AG04449 (cell line): ENCODE measurements at regions not wholly inside any gene's neighbourhood (a gene's known extent, or its start where the extent isn't known, plus 50 kb on each side); places are given as distances from the start of the nearest gene placed in this dataset.

ENCODE experiments used
- CTCF ChIA-PET: fragments of 350-600 bp; formaldehyde crosslinking; extraction: SDS; loops from one replicate; lab custom pipeline; 2021; ENCODE audit warnings: antibody characterized with exemption; lab: Yijun Ruan, JAX
- POLR2A ChIA-PET: fragments of 400-600, 350-600 bp; formaldehyde crosslinking; extraction: SDS; loops from one replicate; lab custom pipeline; 2020; ENCODE audit warnings: antibody characterized with exemption, inconsistent platforms; lab: Yijun Ruan, JAX
- DNase-seq: peaks from one replicate; pipeline ENCODE4 v3.0.0-alpha.2; 2010; ENCODE audit warnings: low read depth, low spot score
- H3K4me3 ChIP-seq: 2 replicates; pipeline ENCODE4 v1.5.1; 2011; ENCODE audit warnings: low read depth, mild to moderate bottlenecking, control low read depth, low read length
- TF ChIP-seq, protein P1 (sequence below): IDR thresholded peaks from one replicate; pipeline ENCODE4 v1.5.1; 2011; ENCODE audit warnings: mild to moderate bottlenecking, moderate library complexity, low read length, control low read depth, inconsistent platforms; ENCODE audit not compliant: insufficient read depth; ENCODE audit errors: missing control alignments

GRCh38 chr21:16004523-16004922 lies 274.7 kb downstream of the USP25 start:
- no peak overlapping the region for H3K4me3 ChIP-seq
- POLR2A ChIA-PET = no interaction called here

GRCh38 chr21:16005996-16006395 lies 276.2 kb downstream of the USP25 start:
- H3K4me3 ChIP-seq = no peak overlapping the region
- CTCF ChIA-PET = interaction anchor here (1.3 to 5.9 kb wide), 3 partner anchors 11 to 324 kb away, joined by 3 to 59 read pairs (median 3); no protein-coding TSS in a partner anchor
- DNase-seq = no peak
- TF ChIP-seq, protein P1, sequence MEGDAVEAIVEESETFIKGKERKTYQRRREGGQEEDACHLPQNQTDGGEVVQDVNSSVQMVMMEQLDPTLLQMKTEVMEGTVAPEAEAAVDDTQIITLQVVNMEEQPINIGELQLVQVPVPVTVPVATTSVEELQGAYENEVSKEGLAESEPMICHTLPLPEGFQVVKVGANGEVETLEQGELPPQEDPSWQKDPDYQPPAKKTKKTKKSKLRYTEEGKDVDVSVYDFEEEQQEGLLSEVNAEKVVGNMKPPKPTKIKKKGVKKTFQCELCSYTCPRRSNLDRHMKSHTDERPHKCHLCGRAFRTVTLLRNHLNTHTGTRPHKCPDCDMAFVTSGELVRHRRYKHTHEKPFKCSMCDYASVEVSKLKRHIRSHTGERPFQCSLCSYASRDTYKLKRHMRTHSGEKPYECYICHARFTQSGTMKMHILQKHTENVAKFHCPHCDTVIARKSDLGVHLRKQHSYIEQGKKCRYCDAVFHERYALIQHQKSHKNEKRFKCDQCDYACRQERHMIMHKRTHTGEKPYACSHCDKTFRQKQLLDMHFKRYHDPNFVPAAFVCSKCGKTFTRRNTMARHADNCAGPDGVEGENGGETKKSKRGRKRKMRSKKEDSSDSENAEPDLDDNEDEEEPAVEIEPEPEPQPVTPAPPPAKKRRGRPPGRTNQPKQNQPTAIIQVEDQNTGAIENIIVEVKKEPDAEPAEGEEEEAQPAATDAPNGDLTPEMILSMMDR = no peak
- POLR2A ChIA-PET = no interaction called here

More at GRCh38 chr21:16004523-16004922, 274.7 kb downstream of the USP25 start:
- TF ChIP-seq, protein P1 = no peak
- DNase-seq = no peak
- CTCF ChIA-PET = interaction anchor here (1.5 to 5.9 kb wide), 3 partner anchors 11 to 326 kb away, joined by 3 to 59 read pairs (median 11); no protein-coding TSS in a partner anchor

DNA sequence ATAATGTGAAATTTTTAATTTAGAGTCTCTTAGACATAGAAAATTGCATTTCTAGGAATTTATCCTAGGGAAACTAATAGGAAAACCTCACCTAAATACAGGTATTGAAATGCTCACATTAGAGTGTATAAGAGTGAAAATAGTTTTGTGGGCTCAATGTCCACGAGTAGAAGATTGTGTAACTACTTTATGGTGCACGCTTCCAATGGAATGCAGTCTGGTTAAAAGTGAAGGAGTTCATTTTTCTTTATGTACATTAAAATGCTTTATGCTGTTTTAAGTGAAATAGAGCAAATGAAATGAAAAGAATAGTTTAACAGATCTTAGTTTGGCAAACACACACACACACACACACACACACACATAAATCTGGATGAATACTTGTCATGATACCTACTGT lies 278.2 kb downstream of the USP25 start:
- H3K4me3 ChIP-seq = no peak overlapping the region
- CTCF ChIA-PET = interaction anchor here (0.6 kb wide), 1 partner anchor 322 kb away, joined by 3 read pairs; no protein-coding TSS in a partner anchor
- POLR2A ChIA-PET = no interaction called here
- DNase-seq = no peak
- TF ChIP-seq, protein P1 = no peak

DNA sequence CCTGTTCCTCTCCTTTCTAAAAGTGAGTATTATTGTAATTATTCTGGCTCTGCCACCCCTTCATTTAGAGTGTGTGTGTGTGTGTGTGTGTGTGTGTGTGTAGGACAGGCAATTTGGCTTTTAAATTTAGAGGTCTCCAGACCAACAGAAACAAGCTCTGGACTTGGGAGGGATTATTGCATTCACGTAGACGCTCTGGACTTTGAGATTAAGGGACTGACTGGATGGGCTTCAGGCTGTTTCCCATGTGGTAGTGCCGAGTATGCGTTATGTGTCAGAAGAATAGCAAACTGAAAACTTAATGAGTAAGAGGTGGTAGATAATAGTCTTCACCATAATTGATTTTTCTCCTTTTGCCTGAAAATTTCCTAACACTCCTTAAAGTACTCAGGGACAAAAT lies 281.9 kb downstream of the USP25 start:
- no peak overlapping the region for H3K4me3 ChIP-seq
- POLR2A ChIA-PET = no interaction called here
- CTCF ChIA-PET = interaction anchor here (0.7 to 1.1 kb wide), 4 partner anchors 8 to 10 kb away, joined by 3 to 5 read pairs (median 4); no protein-coding TSS in a partner anchor
- no peak for DNase-seq
- TF ChIP-seq, protein P1 = no peak

GRCh38 chr21:16013570-16013969 lies 283.8 kb downstream of the USP25 start:
- TF ChIP-seq, protein P1 = no peak
- CTCF ChIA-PET = no interaction called here
- POLR2A ChIA-PET = no interaction called here
- DNase-seq = no peak
- H3K4me3 ChIP-seq = no peak overlapping the region

GRCh38 chr21:16020878-16021277 lies 291.1 kb downstream of the USP25 start:
- POLR2A ChIA-PET = no interaction called here

More at GRCh38 chr21:16020878-16021277, 291.1 kb downstream of the USP25 start:
- CTCF ChIA-PET = no interaction called here
- H3K4me3 ChIP-seq = no peak overlapping the region
- TF ChIP-seq, protein P1 = no peak
- no peak for DNase-seq
